B cell (primary cell): ENCODE measurements at regions not wholly inside any gene's neighbourhood (a gene's known extent, or its start where the extent isn't known, plus 50 kb on each side); places are given as distances from the start of the nearest gene placed in this dataset.

ENCODE experiments used
- CTCF ChIP-seq: fragments of 200-600 bp; IDR thresholded peaks from one replicate; pipeline ENCODE4 v1.8.0; 2022; ENCODE audit warnings: antibody characterized with exemption, mild to moderate bottlenecking
- EZH2 ChIP-seq: IDR thresholded peaks from 2 replicates; pipeline ENCODE4 v1.6.1; 2012; ENCODE audit warnings: borderline replicate concordance, low read depth, mild to moderate bottlenecking, moderate library complexity, low read length; ENCODE audit not compliant: insufficient read depth, poor library complexity, severe bottlenecking

DNA sequence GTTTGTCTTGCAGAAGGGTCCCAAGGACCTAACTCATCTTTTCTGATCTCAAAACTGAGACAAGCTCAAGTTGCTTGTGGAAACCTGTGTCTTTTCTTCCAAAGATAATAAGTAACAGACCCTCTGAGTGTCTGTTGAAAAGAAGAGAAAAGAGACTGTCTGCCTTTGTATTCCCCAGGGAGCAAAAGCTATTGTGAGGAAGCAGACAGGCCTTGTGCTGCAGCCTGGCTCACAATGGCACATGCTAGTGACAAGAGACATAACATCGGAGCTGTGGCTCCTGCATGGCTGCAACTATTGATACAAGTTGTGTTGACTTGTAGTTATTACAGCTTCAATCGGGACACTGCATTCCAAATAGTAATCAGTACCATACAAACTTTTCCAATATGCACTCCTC lies 202.9 kb downstream of the DKK1 start:
- no peak for TF ChIP-seq CTCF
- no peak for TF ChIP-seq EZH2
